ENCODE measurements at regions not wholly inside any gene's neighbourhood (a gene's known extent, or its start where the extent isn't known, plus 50 kb on each side); places are given as distances from the start of the nearest gene placed in this dataset.
A peak's percentile ranks its signal among the peaks of the same experiment; 100 is the strongest.

DNA sequence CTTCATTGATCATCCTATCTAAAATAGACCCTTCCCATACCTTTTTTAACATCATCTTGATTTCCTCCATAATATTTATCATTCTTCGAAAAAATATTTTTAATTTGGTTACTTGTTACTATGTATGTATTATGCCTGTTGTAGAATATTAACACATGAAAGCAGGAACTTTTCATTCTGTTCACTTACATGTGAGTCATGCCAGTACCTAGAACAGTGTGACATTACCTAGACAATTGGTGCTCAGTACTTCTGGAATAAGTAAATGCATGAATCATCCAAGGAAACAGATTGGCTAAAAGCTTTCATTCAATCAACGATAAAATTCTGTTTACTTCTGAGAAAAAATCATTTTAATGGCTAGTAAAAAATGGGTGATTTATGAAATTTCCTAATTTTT lies 76.4 kb downstream of the CXXC4 start:
- DNase-seq = peak; percentile 32

DNA sequence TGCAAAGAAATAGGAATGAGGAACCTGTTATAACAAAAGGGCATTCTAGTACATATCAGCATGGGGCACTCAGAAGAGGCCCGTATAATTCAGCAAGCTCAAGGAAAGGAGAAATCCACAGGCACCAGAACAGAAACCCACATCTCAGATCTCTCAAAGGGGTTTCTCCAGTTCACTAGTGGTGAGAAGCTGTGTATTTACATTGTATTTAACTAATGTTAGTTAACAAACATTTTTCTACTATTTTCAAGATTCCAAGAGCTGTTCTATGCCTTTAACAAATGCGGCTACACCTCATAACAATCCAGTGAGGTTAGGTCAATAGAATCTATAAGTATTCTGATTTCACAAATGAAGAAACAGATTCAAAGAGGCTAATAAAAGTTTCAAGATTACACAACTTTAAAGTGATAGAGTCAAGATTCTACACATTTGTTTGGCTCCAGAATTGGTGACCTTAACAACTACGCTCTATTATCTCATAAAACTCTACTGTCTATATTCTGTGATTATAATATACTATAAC lies 77.3 kb downstream of the CXXC4 start:
- DNase-seq = no peak

DNA sequence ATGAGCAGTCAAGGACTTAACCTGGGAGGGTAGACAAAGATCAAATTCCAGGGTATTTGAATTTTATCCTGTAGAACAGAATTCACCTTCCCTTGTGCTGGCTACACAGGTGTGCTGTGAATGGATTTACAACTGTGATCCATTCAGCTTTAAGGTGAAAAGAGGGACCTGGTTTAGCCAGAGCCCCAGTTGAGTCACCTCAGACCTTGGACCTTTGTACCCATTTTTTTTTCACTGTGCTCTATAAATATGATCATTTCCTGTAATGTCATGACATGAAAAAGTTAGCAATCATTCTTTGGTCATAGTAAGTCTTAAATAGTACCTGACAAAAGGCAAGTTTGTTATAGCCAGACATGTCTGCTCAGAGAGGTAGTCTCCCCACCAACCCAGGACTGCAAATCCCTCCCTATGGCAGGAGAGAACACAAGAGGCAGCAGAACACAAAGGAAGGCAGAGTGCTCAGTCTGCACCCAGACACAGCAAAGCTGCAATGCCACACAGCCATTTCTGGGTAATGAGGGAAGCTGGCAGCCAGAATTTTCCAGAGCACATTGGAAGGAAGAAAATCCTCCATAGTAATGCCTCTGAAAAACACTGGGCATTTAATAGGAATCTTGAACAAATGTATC lies 77.9 kb downstream of the CXXC4 start:
- peak; percentile 50 for DNase-seq

DNA sequence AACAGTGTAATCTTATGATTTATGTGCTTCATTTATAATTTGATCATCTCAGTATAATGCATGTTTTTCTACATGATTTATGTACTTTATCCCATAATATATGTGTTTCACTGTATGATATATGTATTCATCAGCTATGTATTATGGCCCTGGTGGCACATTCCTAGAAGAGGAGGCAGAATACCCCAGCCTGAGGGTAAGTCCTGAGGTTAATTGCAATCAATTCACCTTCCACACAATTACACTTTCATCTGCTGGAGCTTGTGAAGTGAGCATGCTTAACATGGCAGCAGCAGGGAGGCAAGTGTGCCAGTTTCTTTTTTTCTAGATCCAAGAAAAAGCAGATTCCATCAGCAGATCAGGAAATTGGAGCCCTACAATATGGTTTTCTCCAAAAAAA lies 81.2 kb downstream of the CXXC4 start:
- no peak for DNase-seq

DNA sequence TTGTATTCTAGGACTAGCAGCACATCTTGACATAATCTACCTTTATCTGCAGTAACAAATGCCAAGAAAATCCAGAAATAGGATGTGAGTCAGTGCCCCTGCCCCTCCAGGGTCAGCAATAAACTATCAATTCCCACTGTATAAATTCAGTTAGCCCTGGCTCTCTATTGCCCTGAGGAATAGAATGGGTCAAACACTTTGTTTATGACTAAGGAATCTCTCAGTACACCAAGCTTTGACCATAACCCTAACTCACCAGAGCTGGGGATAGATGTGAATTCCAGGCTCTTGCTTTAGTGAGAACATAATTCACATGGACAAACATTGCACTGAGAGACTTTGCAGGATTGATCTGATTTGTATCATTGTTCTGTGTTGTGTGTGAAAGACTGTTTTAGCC lies 82.3 kb downstream of the CXXC4 start:
- no peak for DNase-seq

DNA sequence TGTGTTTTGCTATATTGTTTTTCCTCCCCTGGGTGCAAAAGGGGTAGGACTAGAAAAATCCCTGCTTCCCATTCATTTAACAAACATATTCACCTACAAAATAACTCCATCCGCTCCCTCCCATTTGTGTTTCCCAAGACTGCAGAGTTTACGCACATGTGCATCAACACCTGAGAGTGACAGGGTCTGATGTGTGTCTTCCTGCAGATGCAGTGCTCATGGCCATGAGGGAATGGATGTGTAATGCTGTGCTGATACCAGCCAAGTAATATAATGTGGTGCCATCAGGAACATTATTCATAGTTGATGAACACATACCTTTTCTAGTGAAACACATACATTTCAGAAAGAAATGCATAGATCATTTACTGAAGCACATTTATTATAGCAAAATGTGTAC lies 83.2 kb downstream of the CXXC4 start:
- no peak for DNase-seq

DNA sequence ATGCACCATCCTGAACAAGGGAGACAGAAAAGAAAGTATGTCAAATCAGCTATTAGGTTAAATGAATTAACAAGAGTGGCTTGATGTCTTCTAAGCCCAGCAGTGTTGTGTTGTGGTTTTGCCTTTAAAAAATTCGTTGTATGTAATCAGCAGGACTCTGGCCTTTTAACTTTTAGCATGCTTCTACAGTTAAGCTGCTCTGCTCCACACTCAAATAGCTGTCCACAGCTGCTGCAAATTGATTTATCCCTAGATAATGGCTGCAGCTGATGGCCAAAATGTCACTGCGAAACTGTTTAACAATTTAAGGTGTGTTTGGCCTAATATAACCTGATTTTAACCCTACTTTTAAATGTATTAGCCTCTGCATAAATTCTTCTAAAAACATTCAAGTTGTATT lies 85.8 kb downstream of the CXXC4 start:
- DNase-seq = no peak

DNA sequence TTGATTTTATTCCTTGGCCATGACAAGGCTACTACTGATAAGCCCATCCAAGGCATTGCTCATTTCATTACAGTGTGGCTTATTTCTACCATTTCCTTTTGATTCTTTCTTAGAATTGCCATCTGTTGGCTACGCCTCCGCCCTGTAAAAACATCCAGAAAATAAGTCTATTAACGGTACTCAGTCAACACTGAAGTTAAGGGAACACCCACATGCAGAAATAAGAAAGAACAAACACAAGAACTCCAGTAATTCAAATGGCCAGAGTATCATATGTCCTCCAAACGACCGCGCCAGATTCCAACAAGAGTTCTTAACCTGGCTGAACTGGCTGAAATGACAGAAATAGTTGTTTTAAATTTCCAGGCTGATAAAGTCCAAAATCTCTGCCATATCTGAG lies 90.3 kb downstream of the CXXC4 start:
- no peak for DNase-seq

DNA sequence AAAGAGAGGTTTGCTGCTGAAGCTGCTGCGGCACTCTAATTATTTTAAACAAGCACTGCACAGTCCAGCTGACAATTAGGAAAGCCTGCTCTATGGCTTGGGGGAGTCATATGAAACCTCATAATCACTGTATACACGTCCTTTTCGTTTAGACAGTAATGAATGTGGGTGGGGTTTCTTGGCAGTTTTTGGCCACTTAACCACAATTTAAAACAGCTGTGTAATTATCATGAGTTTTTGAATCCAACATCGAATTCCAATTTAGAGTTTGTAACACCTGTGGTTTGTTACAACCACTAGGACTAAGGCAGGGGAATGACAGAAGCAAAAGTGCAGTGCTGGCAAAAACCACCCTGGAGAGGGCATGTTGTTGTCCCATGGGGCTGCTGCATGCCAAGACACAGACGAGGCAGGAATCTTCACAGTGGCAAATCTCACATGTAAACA lies 99.5 kb downstream of the CXXC4 start:
- DNase-seq = no peak

DNA sequence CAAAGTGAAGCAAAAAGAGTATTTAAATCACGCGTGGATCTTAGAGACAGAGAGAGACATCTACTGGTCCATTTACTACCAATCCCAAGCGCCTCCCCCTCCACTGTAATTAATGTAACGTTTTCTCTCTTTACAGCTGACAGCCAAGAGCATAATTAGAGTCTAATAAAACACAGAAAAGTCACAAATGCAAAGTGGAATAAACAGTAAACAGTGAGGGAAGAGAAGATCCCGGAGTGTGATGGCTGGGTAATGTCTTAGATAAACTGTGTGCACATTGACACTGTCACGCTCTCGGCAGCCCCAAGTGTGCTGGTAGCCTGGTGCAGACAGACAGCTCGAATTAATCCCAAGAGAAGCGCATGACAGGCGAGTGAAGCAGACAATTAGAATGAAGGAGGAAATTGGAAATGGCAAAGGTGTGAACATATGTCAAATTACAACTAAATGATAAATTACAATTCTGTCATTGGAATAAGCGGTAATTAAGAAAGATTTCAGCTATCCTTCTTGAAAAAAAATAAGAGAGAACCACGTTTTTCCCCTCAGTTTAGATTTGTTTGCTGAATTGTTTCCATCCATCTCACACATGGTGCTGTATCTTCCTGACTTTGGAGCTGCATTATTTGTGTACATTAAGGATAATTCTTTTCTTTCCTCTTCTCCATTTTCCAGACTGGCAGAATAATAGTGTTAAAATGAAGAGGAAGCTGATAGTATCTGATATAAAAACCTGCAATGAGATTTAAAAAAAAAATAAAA lies 100.1 kb downstream of the CXXC4 start:
- peak; percentile 64 for DNase-seq

DNA sequence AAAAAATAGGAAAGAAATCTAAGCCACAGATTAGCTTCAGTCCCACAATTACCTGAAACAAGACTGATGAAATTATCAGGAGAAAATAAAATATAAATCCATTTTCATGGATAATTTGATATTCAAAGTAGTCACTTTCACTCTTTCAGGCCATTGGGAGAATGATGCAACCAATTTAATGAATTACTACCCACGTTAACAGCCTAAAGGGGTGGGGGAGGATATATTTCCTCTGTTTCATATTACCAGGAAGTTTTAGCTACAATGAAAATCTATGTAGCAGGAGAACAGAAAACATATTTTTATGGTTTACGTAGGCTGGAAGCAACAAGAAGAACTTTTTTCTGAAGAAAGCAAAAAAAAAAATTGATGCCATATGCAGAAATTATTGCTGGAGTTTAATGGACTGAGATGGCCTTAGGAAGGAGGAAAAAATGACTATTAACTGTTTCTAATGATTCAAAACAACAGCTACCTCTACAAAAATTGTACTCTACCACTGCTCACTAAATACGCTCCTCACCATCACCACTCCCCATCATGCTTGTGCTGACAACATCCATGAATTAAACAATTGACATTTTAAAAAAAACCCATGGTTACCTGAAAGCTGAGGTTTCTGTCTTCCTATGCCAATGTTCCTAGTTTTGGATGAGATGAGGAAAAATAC lies 100.9 kb downstream of the CXXC4 start:
- no peak for DNase-seq

DNA sequence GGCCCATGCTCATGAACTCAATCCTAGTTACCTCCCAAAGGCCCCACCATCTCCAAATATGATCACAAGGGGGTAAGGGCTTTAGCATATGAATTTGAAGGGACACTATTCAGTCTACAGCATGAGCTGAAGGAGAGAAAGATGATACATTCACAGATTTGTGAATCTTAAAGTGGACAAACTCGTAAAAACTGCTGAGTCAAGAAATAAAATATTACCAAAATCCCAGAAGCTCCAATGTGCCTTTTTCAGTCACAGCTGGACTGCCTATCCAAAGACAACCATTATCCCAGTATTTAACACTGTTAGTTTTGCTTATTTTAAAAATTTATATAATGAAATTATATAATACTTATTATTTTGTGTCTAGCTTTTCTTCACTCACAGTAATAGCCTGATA lies 109.0 kb downstream of the CXXC4 start:
- DNase-seq = no peak

DNA sequence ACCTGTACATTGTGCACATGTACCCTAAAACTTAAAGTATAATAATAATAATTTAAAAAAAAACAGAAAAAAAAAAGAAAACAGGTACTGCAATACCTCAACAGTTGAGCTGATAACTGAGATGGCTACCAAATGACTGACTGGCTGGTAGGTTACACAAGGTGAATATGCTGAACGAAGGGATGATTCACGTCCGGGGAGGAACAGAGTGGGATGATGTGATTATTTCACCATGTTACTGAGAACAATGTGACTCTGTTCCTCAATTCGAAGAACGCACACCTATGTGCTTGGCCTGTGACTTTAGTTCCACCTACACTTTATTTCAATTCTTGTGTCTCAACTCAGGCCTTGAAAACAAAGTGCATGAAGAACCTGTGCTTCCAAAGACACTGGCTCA lies 111.7 kb downstream of the CXXC4 start:
- no peak for DNase-seq

DNA sequence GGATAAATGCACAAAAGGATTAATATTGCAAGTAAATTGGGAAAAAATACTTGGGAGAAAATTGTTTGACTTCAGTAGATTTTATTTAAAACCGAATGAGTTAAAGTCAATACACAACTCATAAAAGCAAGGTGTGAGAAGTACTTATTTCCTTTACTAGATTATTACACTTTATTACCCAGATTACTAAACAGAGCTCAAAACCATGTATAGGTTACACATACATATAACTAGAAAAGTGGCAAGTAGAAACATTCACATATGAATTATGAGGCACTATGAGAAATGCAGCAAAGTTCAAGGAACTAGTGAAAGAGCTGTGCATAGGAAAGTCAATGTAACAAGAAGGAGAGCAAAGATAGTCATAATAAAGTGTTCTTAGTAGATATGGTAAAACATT lies 113.0 kb downstream of the CXXC4 start:
- no peak for DNase-seq

DNA sequence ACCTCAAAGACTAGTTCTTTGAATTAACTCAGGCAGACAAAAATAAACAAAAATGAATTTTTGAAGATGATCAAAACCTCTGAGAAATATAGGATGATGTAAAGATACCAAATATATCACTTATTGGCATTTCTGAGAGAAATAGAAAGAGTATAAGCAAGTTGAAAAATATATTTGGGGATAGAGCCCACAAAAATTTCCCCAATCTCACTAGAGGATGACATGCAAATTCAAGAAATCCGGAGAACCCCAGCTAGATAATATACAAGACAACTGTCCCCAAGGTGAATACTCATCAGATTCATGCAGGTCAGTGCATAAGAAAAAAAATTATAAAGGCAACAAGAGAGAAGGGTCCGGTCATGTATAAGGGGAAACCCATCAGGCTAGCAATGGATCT lies 129.1 kb downstream of the CXXC4 start:
- DNase-seq = no peak

DNA sequence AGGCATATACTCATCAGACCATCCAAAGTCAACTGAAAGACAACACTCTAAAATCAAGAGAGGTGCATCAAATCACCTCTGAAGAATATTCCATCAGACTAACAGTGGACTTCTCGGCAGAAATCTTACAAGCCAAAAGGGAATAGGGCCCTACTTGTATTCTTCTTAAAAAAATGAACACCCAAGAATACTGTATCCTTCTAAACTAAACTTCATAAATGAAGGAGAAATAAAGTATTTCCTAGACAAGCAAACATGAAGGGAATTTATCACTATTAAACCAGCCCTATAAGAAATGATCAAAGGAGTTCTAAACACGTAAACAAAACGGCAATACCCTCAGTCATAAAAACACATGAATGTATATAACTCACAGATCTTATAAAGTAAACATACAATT lies 141.2 kb downstream of the CXXC4 start:
- no peak for DNase-seq

DNA sequence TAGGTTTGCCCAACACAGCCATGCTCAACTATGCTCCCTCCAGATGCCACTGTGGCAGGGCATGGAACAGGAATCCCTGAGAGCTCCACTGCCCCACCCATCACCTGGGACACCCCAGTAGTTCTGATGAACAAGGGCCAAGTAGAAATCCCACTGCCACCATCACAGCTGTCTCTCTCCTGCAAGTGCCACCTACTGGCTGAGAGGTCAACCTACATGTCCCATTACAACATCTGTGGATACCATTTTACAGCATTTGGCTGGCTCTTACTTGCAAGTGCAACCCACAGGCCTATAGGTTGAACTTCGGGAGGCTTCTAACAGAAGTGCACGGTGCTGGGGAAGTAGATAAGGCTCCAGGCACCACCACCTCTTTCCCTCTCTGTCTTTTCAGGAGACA lies 142.5 kb downstream of the CXXC4 start:
- DNase-seq = peak; percentile 47

DNA sequence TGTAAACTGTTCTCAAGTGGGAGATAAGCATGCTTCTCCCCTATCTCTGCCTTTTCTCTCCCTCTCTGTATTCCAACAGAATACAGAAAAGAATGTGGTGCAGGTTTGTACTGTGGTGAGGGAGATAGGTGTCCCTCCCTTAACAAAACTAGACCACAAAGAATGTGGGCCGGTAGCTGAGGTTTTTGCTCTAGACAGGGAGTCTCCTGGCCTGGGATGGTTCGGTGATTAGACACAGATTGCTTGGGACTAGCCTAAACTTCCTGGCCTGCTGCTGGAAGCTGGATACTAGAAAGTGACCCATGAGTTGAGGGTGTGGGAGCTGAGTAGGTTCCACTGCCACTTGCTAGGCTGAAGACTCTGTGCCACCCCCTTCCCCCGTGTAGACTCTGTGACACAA lies 143.0 kb downstream of the CXXC4 start:
- DNase-seq = no peak

DNA sequence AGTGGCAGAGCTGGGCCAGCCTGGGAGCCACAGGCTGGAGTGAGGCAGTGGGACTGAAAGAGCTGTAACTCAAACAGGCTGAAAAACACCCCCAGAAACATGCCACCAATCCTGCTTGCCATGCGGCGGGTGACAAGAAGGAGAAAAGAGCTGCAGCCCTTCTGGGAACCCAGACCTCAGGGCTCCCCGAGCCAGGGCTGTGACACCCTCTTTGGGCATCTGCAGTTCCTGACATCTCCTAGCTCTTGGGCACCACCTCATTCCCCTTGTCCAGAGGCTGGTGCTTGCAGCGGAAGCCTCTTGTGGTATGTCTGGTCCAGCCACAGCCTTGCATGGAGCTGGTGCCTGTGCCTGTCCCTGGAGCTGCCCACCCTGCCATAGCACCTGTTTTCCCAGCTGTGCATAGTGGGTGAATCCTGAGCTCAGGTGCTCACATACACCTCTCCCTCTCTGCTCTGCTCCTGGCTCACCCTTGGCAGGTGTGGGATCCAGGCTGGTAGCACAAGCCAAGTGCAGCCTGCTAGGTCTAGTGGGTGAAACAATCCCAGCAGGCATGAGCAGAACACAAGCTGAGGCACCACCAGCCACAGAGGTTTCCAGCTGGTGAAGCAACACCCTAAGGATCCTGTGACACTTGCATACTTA lies 149.0 kb downstream of the CXXC4 start:
- DNase-seq = no peak

DNA sequence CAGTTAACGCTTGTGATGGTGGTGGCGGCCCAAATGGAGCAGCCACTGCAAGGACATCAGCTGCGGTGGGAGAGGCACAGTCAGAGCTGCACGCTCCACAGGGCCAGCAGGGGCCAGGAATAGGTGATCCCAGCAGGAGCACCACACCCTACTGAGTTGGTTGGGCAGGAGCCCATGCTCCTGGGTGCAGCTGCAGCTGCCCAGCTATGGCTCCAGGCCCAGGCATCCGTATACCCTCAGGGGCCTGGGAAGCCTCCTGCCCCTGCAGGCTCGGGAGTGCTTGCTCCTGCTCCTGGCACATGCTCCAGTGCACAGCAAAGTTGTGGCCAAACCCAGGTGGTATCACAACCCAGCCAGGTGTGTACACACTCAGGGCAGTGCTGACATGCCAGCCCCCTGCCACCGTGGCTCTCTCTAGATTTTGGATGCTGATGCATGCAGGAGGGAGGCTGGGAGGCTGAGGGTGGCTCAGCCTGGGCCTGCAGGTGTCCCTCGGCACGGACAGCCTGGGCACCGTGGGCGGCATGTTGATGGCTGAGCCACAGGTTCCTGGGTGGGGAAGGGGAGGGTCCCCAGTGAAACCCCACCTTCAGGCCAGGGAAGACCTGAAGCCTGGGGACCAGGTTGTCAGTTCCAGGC lies 150.2 kb downstream of the CXXC4 start:
- DNase-seq = no peak

DNA sequence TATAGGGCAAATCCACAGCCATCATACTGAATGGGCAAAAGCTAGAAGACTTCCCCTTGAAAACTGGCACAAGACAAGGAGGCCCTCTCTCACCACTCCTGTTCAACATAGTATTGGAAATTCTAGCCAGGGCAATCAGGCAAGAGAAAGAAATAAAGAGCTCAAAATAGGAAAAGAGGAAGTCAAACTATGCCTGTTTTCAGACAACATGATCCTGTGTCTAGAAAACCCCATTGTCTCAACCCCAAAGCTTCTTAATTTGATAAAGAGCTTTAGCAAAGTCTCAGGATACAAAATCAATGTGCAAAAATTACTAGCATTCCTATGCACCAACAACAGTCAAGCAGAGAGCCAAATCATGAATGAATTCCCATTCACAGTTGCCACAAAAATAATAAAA lies 160.3 kb downstream of the CXXC4 start:
- DNase-seq = no peak

DNA sequence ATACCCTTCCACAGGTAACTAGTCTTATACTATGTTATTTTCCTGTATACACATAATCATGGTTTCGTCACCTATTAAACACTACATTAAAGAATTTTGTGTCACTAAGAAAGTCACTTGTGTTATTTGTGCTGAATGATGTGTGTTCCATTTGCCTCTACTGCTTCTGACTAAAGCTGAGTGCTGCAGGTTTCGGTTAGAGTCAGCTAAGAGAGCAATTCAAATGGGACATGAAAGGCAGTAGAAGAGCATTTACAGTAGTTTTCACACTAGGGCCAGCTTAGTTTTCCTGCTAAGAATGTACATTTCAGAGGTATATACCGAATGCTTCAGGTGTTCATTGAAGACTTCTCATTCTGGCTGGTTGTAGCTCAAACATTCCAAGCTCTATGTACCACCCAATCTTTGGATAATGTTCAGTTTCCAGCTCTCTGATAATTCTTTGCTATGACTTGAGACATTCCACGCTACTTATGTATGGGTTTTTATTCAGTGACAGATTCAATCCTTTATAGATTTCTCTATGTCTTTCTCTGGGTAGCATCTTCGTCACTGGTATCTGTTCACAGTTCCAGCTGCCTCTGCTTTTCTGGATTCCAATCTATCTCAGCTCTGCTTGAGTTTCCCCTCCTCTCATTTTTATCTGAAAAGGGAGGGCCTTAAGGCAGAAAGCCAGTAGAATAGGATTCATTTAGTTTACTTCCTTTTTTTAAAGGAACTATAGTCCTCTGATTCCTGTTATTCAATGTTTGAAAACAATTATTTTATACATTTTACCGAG lies 164.4 kb downstream of the CXXC4 start:
- no peak for DNase-seq

All from DMS53 (cell line).